Central memory CD8-positive, alpha-beta T cell (primary cell): ENCODE measurements at regions not wholly inside any gene's neighbourhood (a gene's known extent, or its start where the extent isn't known, plus 50 kb on each side); places are given as distances from the start of the nearest gene placed in this dataset.
"Not testable (repeated sequence)": the region's sequence is repeated elsewhere in the genome, so short reads cannot be mapped to it uniquely, and the experiment has no call there.

Experiments
- ATAC-seq: fragments of 150-1000 bp; cut with Tn5 transposase; replicated peaks from 2 replicates; pipeline ENCODE4 v1.10.0; 2022; ENCODE audit warnings: mild to moderate bottlenecking, moderate FRiP score, moderate number of reproducible peaks; ENCODE audit not compliant: poor library complexity, severe bottlenecking; ENCODE audit errors: extremely low read depth
- DNase-seq, 2 donors: peaks; one replicate each; pipeline ENCODE4 v3.0.0; 2021; ENCODE audit warnings: low spot score in 2 of 2
- H3K27ac Mint-ChIP-seq: one replicate; pipeline ENCODE4 v1.8.0; 2022; ENCODE audit warnings: low read depth, mild to moderate bottlenecking, moderate library complexity, mixed read lengths
- H3K27me3 Mint-ChIP-seq: one replicate; pipeline ENCODE4 v1.8.0; 2022; ENCODE audit warnings: mixed read lengths
- H3K36me3 Mint-ChIP-seq: one replicate; pipeline ENCODE4 v1.8.0; 2022; ENCODE audit warnings: mild to moderate bottlenecking, moderate library complexity, mixed read lengths; ENCODE audit not compliant: insufficient read depth
- H3K4me1 Mint-ChIP-seq: one replicate; pipeline ENCODE4 v1.8.0; 2022; ENCODE audit warnings: mixed read lengths
- H3K4me3 Mint-ChIP-seq: one replicate; pipeline ENCODE4 v1.8.0; 2022; ENCODE audit warnings: mild to moderate bottlenecking, moderate library complexity, mixed read lengths
- H3K9me3 Mint-ChIP-seq: one replicate; pipeline ENCODE4 v1.8.0; 2022; ENCODE audit warnings: mixed read lengths

DNA sequence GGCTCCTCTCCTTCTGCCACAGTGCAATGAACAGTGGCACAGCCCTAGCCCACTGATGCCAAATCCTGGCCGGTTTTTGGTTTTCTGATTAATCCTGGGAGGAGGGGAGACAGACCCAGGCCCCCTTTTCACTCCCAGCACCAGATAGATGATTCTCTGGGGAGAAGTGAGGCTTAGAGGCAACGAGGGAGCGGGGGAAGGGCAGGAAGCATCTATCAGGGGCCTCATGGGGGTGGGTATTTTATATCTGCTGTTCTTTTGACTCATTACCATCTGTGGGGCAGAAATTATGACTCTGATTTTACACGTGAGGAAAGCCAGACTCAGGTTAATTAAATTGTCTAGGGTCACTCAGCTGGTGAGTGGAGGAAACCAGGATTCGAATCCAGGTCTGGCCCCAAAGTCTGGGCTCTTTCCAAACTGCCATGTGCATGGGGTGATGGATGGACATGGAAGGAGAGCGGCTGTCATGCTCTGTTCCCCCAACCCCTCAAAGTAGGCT lies 79.4 kb downstream of the MRM1 start:
- H3K27ac Mint-ChIP-seq = no peak overlapping the region
- H3K4me3 Mint-ChIP-seq = no peak overlapping the region
- no peak for DNase-seq
- H3K36me3 Mint-ChIP-seq = no peaks in the 10 kb centered on the region
- H3K27me3 Mint-ChIP-seq = peaks cover 11% of the 10 kb centered on the region
- no peak for ATAC-seq
- H3K9me3 Mint-ChIP-seq = no peaks in the 10 kb centered on the region
- peaks cover 8% of the 10 kb centered on the region for H3K4me1 Mint-ChIP-seq

DNA sequence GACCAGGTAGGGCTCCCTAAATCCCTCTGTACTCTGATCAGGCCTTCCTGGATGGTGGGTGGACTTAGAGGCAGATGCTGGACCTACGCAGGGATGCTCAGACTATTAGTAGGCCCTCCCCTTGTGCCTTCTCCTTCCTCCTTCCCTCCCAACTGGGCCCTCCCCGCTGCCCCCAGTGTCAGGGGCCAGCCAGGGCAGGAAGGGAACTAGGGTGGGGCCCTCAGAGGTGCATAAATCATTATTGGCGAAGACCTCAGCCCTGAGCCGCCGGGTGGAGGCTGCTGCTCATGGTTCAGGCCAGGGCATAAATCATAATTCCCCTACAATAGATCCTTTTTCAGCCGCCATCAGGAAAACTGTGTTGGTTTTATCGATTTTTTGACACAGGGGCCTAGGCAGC lies 81.4 kb downstream of the MRM1 start:
- Mint-ChIP-seq H3K36me3 (no peaks in the 10 kb centered on the region), H3K27me3 (peaks cover 11% of the 10 kb centered on the region), H3K4me1 (no peaks in the 10 kb centered on the region), H3K9me3 (no peaks in the 10 kb centered on the region), H3K27ac (no peak overlapping the region), H3K4me3 (no peak overlapping the region)
- ATAC-seq (no peak), DNase-seq (no peak)

DNA sequence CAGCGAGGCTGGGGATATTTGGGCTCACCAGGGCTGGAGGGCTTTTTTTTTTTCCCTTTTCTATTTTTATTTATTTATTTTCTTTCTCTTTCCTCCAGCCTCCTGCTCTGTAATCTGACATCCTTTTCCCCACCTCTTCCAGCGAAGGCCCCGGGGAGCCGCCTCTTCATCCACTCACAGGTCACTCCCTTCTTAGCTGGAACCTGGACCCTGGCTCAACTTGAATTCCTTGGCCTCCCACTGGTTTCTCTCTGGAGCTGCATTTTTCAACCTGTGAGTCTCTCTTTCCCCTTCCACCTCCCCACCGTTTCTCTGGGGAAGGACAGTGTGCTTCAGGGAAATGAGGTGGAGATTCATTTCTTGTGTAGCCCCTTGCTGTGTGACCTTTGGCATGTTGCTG lies 82.0 kb downstream of the MRM1 start:
- no peak for DNase-seq
- no peaks in the 10 kb centered on the region for H3K9me3 Mint-ChIP-seq
- H3K4me1 Mint-ChIP-seq = no peaks in the 10 kb centered on the region
- no peak overlapping the region for H3K4me3 Mint-ChIP-seq
- no peak for ATAC-seq
- H3K36me3 Mint-ChIP-seq = no peaks in the 10 kb centered on the region
- peaks cover 11% of the 10 kb centered on the region for H3K27me3 Mint-ChIP-seq
- no peak overlapping the region for H3K27ac Mint-ChIP-seq

DNA sequence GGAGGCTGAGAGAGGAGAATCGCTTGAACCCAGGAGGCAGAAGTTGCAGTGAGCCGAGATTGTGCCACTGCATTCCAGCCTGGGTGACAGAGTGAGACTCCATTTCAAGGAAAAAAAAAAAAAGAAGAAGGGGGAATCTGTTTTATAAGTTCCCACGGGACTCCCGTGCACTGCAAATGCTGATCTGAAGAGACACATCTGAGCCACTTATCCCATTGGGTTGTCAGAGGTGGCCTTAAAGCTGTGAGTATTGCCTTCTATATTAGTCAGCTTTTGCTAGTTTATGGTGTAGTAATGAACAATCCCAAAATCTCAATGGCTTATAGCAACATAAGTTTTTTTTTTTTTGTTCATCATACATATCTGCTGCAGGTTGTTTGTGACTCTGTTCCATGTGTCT lies 82.8 kb downstream of the MRM1 start:
- no peak overlapping the region for H3K4me3 Mint-ChIP-seq
- DNase-seq = no peak
- H3K9me3 Mint-ChIP-seq = no peaks in the 10 kb centered on the region
- H3K36me3 Mint-ChIP-seq = no peaks in the 10 kb centered on the region
- no peak for ATAC-seq
- H3K4me1 Mint-ChIP-seq = no peaks in the 10 kb centered on the region
- peaks cover 11% of the 10 kb centered on the region for H3K27me3 Mint-ChIP-seq
- no peak overlapping the region for H3K27ac Mint-ChIP-seq

DNA sequence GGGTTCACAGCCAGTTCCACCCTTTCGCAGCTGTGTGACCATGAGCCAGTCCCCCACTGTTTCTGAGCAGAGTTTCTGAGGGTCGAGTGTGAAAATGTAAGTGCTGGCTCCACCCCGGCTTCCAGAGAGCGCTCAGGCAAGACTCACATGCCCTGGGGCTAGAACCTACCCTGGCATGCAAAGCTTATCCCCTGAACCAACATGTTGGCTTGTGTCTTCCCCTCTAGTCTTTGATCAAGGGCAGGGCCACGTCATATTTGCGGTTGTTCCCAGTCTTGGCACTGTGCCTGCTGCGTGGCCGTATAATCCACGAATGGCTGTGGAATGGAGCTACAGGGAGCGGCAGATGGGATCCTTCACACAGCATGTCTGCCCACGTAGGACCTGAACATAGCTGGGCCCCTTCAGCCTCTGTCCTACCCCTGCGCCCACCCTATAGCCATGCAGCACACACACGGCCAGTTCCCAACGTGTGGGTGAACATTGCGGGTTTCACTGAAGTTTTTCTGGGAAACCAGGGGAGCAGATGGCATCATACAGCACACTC lies 84.8 kb downstream of the MRM1 start:
- H3K4me3 Mint-ChIP-seq = no peak overlapping the region
- no peak for ATAC-seq
- H3K4me1 Mint-ChIP-seq = no peaks in the 10 kb centered on the region
- no peak overlapping the region for H3K27ac Mint-ChIP-seq
- H3K36me3 Mint-ChIP-seq = no peaks in the 10 kb centered on the region
- H3K27me3 Mint-ChIP-seq = peaks cover 19% of the 10 kb centered on the region
- H3K9me3 Mint-ChIP-seq = no peaks in the 10 kb centered on the region
- DNase-seq = no peak

DNA sequence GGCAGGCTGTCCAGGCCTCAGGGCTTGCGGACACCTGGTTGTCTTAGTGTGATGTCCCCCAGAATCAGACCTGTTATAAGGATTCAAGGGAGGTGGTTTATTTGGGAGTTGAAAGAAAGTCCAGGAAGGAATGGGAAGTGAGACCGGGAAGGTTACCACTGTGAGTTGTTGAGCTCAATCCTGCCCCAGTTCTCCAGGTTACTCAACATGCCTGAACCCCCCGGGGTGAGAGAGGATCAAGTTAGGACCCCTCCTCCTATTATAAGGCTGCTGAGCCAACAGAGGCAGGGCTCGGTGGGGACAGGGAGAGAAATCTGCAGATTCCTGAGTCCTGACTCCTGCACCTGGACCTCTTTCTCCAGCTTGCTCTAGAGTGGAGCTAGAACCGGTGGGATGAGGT lies 86.4 kb downstream of the MRM1 start:
- no peak for DNase-seq
- ATAC-seq = no peak
- H3K36me3 Mint-ChIP-seq = no peaks in the 10 kb centered on the region
- no peak overlapping the region for H3K27ac Mint-ChIP-seq
- H3K4me3 Mint-ChIP-seq = no peak overlapping the region
- peaks cover 19% of the 10 kb centered on the region for H3K27me3 Mint-ChIP-seq
- no peaks in the 10 kb centered on the region for H3K4me1 Mint-ChIP-seq
- H3K9me3 Mint-ChIP-seq = no peaks in the 10 kb centered on the region

DNA sequence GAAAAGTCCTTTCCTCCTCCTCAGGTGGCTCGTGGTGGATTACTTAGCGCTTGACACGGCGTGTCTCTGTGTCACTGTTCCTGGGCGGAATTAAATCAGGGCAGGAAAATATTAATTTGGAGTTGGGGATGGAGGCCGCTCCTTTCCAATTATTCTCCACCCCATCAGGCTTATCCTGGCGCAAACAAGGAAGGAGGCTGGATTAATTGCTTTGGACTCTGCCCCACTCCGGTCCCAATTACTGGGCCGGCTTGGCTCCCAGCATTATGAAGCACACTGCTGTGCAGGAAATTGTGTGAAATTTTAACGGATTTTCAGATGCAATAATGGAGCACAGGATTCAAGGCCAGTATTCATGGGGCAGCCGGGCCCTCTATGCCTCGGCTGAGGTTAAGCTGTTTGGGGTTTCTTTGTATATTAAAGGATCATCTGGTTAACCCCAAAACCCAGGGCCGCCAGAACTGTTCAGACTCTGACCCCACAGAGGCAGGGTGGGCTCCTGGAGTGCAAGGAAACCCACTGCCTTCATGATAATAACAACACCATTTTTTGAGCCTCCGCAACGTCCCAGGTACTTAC lies 87.8 kb downstream of the MRM1 start:
- no peaks in the 10 kb centered on the region for H3K4me1 Mint-ChIP-seq
- no peaks in the 10 kb centered on the region for H3K9me3 Mint-ChIP-seq
- no peaks in the 10 kb centered on the region for H3K36me3 Mint-ChIP-seq
- H3K27ac Mint-ChIP-seq = no peak overlapping the region
- peaks cover 19% of the 10 kb centered on the region for H3K27me3 Mint-ChIP-seq
- DNase-seq (no peak), ATAC-seq (no peak)
- H3K4me3 Mint-ChIP-seq = no peak overlapping the region

DNA sequence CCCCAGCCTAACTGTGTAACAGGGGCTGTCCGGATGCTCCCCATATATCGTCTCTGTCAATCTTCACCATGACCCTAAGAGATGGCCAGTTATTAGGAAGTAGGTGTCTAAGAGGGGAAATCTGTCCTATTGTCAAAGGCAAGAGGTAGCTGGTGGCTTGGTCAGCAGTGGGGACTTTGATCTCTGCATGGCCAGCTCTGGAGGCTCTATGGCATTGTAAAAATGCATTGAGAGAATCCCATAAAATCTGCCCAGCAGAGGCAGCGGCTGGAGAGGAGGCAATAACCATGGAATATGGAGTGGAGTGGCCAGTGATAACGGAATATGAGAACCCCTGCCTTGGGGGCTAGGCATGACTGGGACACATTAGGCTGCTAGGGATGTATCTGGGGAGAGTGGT lies 88.8 kb downstream of the MRM1 start:
- no peak for ATAC-seq
- no peaks in the 10 kb centered on the region for H3K4me1 Mint-ChIP-seq
- no peak overlapping the region for H3K4me3 Mint-ChIP-seq
- H3K9me3 Mint-ChIP-seq = no peaks in the 10 kb centered on the region
- peaks cover 26% of the 10 kb centered on the region for H3K27me3 Mint-ChIP-seq
- H3K36me3 Mint-ChIP-seq = no peaks in the 10 kb centered on the region
- no peak for DNase-seq
- H3K27ac Mint-ChIP-seq = peak overlapping the region; percentile 26

DNA sequence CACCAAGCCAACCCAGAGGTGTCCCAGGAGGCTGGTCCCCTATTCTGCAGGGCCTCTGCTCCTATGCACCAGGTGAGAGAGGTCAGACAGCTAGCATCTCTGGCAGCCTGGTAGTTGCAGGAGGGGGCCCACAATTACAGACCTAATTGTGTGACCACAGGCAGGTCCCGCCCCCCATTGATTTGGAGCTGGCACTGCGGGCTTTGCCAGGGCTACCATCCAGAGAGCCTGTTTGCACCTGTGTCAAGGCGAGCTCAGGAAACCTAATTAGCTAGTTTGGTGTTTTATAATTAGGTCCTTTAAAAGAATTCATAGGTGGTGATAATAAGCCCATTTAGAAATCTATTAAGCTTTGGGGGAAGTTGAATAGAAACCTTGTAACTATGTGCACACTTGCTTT lies 90.2 kb downstream of the MRM1 start:
- peaks cover 35% of the 10 kb centered on the region for H3K27me3 Mint-ChIP-seq

DNA sequence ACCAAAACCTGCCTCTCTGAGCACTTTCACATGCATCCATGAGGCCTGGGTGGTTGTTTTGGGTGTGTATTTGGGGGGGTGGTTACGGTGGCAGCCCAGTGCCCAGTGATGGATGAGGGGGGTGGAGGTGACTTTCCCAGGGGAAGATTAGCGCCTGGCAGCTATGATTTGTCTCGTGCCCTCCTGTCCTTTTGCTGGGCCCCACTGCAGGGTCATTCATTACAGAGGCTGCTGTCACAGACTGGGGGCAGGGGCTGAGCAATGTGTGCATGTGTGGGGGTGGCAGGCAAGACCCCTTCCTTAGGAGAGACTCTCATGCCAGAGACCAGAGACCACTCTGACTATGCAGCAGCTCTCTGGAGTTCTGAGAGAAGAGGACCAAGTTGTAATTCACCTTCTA lies 93.7 kb downstream of the MRM1 start:
- Mint-ChIP-seq H3K4me3 (no peak overlapping the region), H3K27me3 (peaks cover 37% of the 10 kb centered on the region), H3K27ac (no peak overlapping the region), H3K4me1 (no peaks in the 10 kb centered on the region), H3K9me3 (no peaks in the 10 kb centered on the region), H3K36me3 (no peaks in the 10 kb centered on the region)
- no peak for ATAC-seq
- DNase-seq = no peak

More for the DNA sequence above, 90.2 kb downstream of the MRM1 start:
- ATAC-seq (no peak), DNase-seq (no peak)
- H3K4me3 Mint-ChIP-seq = no peak overlapping the region
- no peak overlapping the region for H3K27ac Mint-ChIP-seq
- H3K4me1 Mint-ChIP-seq = no peaks in the 10 kb centered on the region
- H3K36me3 Mint-ChIP-seq = no peaks in the 10 kb centered on the region
- no peaks in the 10 kb centered on the region for H3K9me3 Mint-ChIP-seq

DNA sequence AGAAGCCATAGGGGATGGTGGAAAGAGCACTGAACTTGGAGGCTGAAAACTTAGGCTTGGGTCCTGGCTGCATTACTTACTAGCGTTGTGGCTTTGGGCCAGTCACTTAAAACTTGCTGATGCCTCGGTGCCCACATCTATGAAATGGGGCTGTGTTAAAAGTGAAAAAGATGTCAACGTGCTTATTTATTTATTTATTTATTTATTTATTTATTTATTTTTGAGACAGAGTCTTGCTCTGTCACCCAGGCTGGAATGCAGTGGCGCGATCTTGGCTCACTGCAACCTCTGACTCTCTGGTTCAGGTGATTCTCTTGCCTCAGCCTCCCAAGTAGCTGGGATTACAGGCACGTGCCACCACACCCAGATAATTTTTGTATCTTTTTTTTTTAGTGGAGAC lies 94.3 kb downstream of the MRM1 start:
- not testable (repeated sequence) for H3K4me1 Mint-ChIP-seq, H3K36me3 Mint-ChIP-seq, DNase-seq, H3K9me3 Mint-ChIP-seq, H3K27ac Mint-ChIP-seq, ATAC-seq, H3K4me3 Mint-ChIP-seq
- H3K27me3 Mint-ChIP-seq = peaks cover 37% of the 10 kb centered on the region

DNA sequence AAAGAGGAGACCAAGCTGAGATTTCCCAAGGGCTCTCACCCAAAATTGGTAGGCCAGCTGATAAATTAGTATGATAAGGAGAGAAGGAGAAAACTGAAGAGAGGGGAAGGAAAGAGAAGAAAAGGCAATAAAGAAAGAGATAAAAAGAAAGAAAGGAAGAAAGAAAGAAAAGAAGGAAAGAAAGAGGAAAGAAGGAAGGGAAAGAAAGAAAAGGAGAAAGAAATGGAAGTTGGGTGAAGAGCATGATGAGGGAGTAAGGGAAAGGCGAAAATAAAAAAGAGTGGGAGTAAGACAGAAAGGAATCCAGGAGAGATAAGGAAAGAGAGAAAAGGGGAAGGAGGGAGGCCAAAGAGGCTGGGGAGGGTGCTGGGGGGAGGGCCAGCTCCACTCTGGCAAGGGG lies 95.4 kb downstream of the MRM1 start:
- Mint-ChIP-seq H3K4me3 (no peak overlapping the region), H3K27me3 (peaks cover 45% of the 10 kb centered on the region), H3K36me3 (no peaks in the 10 kb centered on the region), H3K9me3 (no peaks in the 10 kb centered on the region), H3K27ac (no peak overlapping the region), H3K4me1 (no peaks in the 10 kb centered on the region)
- ATAC-seq (no peak), DNase-seq (no peak)

DNA sequence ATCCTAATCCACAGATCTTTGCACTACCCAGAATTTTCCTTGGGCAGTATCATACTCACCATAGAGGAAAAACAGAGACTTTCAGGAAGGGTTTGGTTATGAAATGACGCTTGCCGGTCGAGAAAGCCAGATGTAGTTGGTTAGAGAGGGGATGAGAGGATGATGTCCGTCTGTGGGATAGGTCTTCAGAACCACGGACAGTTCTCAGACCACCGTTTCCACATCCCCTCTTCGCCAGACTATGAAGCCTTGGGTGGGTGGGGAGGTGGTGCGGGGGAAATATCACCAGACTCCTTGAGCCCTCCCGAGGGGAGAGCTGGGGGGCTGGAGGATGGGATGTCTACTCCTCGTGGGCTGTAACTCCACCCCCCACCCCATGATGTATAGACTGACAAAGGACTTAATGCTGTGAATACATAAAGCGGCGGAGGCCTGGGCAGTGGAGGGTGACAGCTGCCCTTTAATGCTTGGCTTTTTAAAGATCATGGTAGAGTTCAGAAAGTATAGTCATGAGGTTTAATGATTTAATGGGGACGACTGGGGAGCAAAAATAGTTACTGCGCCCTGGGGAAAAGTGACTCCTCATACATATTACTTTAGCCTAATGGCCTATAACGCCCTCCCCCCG lies 96.6 kb downstream of the MRM1 start:
- Mint-ChIP-seq H3K27ac (no peak overlapping the region), H3K36me3 (no peaks in the 10 kb centered on the region), H3K27me3 (peaks cover 57% of the 10 kb centered on the region), H3K4me1 (no peaks in the 10 kb centered on the region), H3K9me3 (no peaks in the 10 kb centered on the region), H3K4me3 (no peak overlapping the region)
- DNase-seq = no peak
- no peak for ATAC-seq
